RWPE1 (cell line): ENCODE measurements at regions not wholly inside any gene's neighbourhood (a gene's known extent, or its start where the extent isn't known, plus 50 kb on each side); places are given as distances from the start of the nearest gene placed in this dataset.

ENCODE experiments used
- CTCF ChIA-PET: fragments of 350-600 bp; sonication (Branson Sonifier 250); formaldehyde crosslinking; extraction: SDS; loops from one replicate; lab custom pipeline; 2021; lab: Yijun Ruan, JAX
- POLR2A ChIA-PET: fragments of 400-600 bp; formaldehyde crosslinking; extraction: SDS; loops from one replicate; lab custom pipeline; 2020; ENCODE audit warnings: antibody characterized with exemption; ENCODE audit not compliant: low non-redundant PET; lab: Yijun Ruan, JAX
- DNase-seq: peaks from one replicate; pipeline ENCODE4 v3.0.0; 2012; ENCODE audit warnings: low spot score
- H3K27ac ChIP-seq: fragments of 450-650 bp; 2 replicates; pipeline ENCODE4 v1.5.1; 2017
- CTCF ChIP-seq: fragments of 450-650 bp; conservative IDR thresholded peaks from 2 replicates; pipeline ENCODE4 v1.5.1; 2017; ENCODE audit warnings: low read depth, mild to moderate bottlenecking

- ChIA-PET CTCF (no interaction called here), POLR2A (no interaction called here)
- no peak overlapping the region for H3K27ac ChIP-seq
- no peak for DNase-seq
- TF ChIP-seq CTCF = no peak
Observed at GRCh38 chr1:195806060-195806459, 802.2 kb downstream of the KCNT2 start.

- H3K27ac ChIP-seq = no peak overlapping the region
- TF ChIP-seq CTCF = peak; percentile 45
- ChIA-PET POLR2A (no interaction called here), CTCF (interaction anchor here (0.8 kb wide), 1 partner anchor 171 kb away, joined by 3 read pairs; no protein-coding TSS in a partner anchor)
- DNase-seq = peak; percentile 15
Observed at GRCh38 chr1:195804547-195804946, 803.7 kb downstream of the KCNT2 start.

GRCh38 chr1:195799016-195799415 is 809.2 kb downstream of the KCNT2 start:
- POLR2A ChIA-PET = no interaction called here
- TF ChIP-seq CTCF = no peak
- H3K27ac ChIP-seq = no peak overlapping the region
- CTCF ChIA-PET = no interaction called here
- no peak for DNase-seq

GRCh38 chr1:195794225-195794624 is 814.0 kb downstream of the KCNT2 start:
- ChIA-PET POLR2A (no interaction called here), CTCF (interaction anchor here (0.6 kb wide), 1 partner anchor 907 kb away, joined by 5 read pairs; no protein-coding TSS in a partner anchor)
- TF ChIP-seq CTCF = no peak
- DNase-seq = no peak
- H3K27ac ChIP-seq = no peak overlapping the region

GRCh38 chr1:195791796-195792195 is 816.4 kb downstream of the KCNT2 start:
- ChIA-PET CTCF (no interaction called here), POLR2A (no interaction called here)
- TF ChIP-seq CTCF = no peak
- no peak for DNase-seq
- no peak overlapping the region for H3K27ac ChIP-seq

GRCh38 chr1:195790514-195791168 is 817.6 kb downstream of the KCNT2 start:
- H3K27ac ChIP-seq = no peak overlapping the region
- CTCF ChIA-PET = no interaction called here
- POLR2A ChIA-PET = no interaction called here
- no peak for DNase-seq
- no peak for TF ChIP-seq CTCF
